Stimulated activated CD8-positive, alpha-beta memory T cell treated with anti-CD3 and anti-CD28 coated beads, Interleukin-7, amount 100 ng/mL, for 1 hour (primary cell): ENCODE measurements at regions not wholly inside any gene's neighbourhood (a gene's known extent, or its start where the extent isn't known, plus 50 kb on each side); places are given as distances from the start of the nearest gene placed in this dataset.

Experiments
- DNase-seq, 2 donors: peaks; one replicate each; pipeline ENCODE4 v3.0.0-alpha.2; 2020; ENCODE audit warnings: low read depth in 2 of 2

- DNase-seq = no peak
Measured at GRCh38 chr2:41475959-41476358, 571.9 kb upstream of the PKDCC start.

GRCh38 chr2:41482659-41483058 lies 565.2 kb upstream of the PKDCC start:
- no peak for DNase-seq

- no peak for DNase-seq
Measured at GRCh38 chr2:41483226-41483625, 564.6 kb upstream of the PKDCC start.

- DNase-seq = no peak
Measured at GRCh38 chr2:41483982-41484857, 563.6 kb upstream of the PKDCC start.

GRCh38 chr2:41484858-41485234 lies 563.0 kb upstream of the PKDCC start:
- no peak for DNase-seq

- DNase-seq = no peak
Measured at GRCh38 chr2:41486948-41487347, 560.9 kb upstream of the PKDCC start.

GRCh38 chr2:41488888-41489287 lies 558.9 kb upstream of the PKDCC start:
- DNase-seq = no peak

GRCh38 chr2:41489638-41490037 lies 558.2 kb upstream of the PKDCC start:
- no peak for DNase-seq

- no peak for DNase-seq
Measured at GRCh38 chr2:41495050-41495449, 552.8 kb upstream of the PKDCC start.

- DNase-seq = no peak
Measured at GRCh38 chr2:41496908-41497307, 550.9 kb upstream of the PKDCC start.

GRCh38 chr2:41498781-41499180 lies 549.0 kb upstream of the PKDCC start:
- no peak for DNase-seq

GRCh38 chr2:41500895-41501294 lies 546.9 kb upstream of the PKDCC start:
- DNase-seq = no peak

- DNase-seq = no peak
Measured at GRCh38 chr2:41502752-41503151, 545.1 kb upstream of the PKDCC start.

GRCh38 chr2:41504532-41504931 lies 543.3 kb upstream of the PKDCC start:
- DNase-seq = no peak

- no peak for DNase-seq
Measured at GRCh38 chr2:41510108-41510507, 537.7 kb upstream of the PKDCC start.

GRCh38 chr2:41521211-41521610 lies 526.6 kb upstream of the PKDCC start:
- DNase-seq = no peak

GRCh38 chr2:41527525-41528323 lies 520.1 kb upstream of the PKDCC start:
- no peak for DNase-seq

GRCh38 chr2:41535575-41535974 lies 512.2 kb upstream of the PKDCC start:
- DNase-seq = no peak

- DNase-seq = no peak
Measured at GRCh38 chr2:41540272-41540998, 507.4 kb upstream of the PKDCC start.

- no peak for DNase-seq
Measured at GRCh38 chr2:41543726-41544125, 504.1 kb upstream of the PKDCC start.

GRCh38 chr2:41544709-41545108 lies 503.1 kb upstream of the PKDCC start:
- DNase-seq = no peak

- DNase-seq = no peak
Measured at GRCh38 chr2:41546031-41546430, 501.8 kb upstream of the PKDCC start.
